Liver (tissue), 8 donors: ENCODE measurements at regions not wholly inside any gene's neighbourhood (a gene's known extent, or its start where the extent isn't known, plus 50 kb on each side); places are given as distances from the start of the nearest gene placed in this dataset.

ENCODE experiments used
- DNase-seq: peaks from one replicate; pipeline ENCODE4 v3.0.0-alpha.2; 2017; ENCODE audit warnings: low spot score
- H3K27ac ChIP-seq, 2 donors: one replicate each; pipeline ENCODE4 v1.7.0; 2013; ENCODE audit warnings: inconsistent platforms in 2 of 2, low read length in 2 of 2, control low read depth in 1 of 2, low read depth in 1 of 2, mild to moderate bottlenecking in 1 of 2
- H3K27me3 ChIP-seq, 4 donors: one replicate each; pipeline versions ENCODE4 v1.6.1 to v1.7.0; 2013; ENCODE audit warnings: low read length in 3 of 4, inconsistent platforms in 1 of 4, mild to moderate bottlenecking in 1 of 4, moderate library complexity in 1 of 4; ENCODE audit not compliant: control insufficient read depth in 4 of 4, insufficient read depth in 4 of 4
- H3K36me3 ChIP-seq, 4 donors: one replicate each; pipeline versions ENCODE4 v1.6.1 to v1.7.0; 2013; ENCODE audit warnings: low read length in 3 of 4, mild to moderate bottlenecking in 3 of 4, low read depth in 1 of 4, moderate library complexity in 1 of 4; ENCODE audit not compliant: control insufficient read depth in 4 of 4, insufficient read depth in 3 of 4
- H3K4me1 ChIP-seq, 4 donors: one replicate each; pipeline versions ENCODE4 v1.6.1 to v1.7.0; 2013; ENCODE audit warnings: low read length in 3 of 4, mild to moderate bottlenecking in 3 of 4, moderate library complexity in 1 of 4; ENCODE audit not compliant: control insufficient read depth in 4 of 4, insufficient read depth in 4 of 4
- H3K4me3 ChIP-seq, 3 donors: one replicate each; pipeline versions ENCODE4 v1.6.1 to v1.7.0; 2013; ENCODE audit warnings: low read length in 3 of 3, control low read depth in 1 of 3, low read depth in 1 of 3, mild to moderate bottlenecking in 1 of 3
- H3K9ac ChIP-seq, 2 donors: one replicate each; pipeline ENCODE4 v1.7.0; 2013; ENCODE audit warnings: low read length in 2 of 2, mild to moderate bottlenecking in 2 of 2, moderate library complexity in 2 of 2, control low read depth in 1 of 2, low read depth in 1 of 2
- H3K9me3 ChIP-seq, 4 donors: one replicate each; pipeline versions ENCODE4 v1.6.1 to v1.7.0; 2013; ENCODE audit warnings: low read length in 3 of 4; ENCODE audit not compliant: control insufficient read depth in 4 of 4
- CTCF ChIP-seq: fragments of 150-350 bp; IDR thresholded peaks from 2 replicates; pipeline ENCODE4 v1.5.1; 2017; ENCODE audit warnings: improper control_type of control experiment, low read depth, low read length; ENCODE audit not compliant: missing input control
- EGR1 ChIP-seq, 2 donors: IDR thresholded peaks; 2 replicates each; pipeline ENCODE4 v1.6.1; 2016 to 2018; ENCODE audit warnings: antibody characterized with exemption in 2 of 2, low read depth in 2 of 2
- FOXA1 ChIP-seq: IDR thresholded peaks from 2 replicates; pipeline ENCODE4 v1.6.1; 2016; ENCODE audit warnings: antibody characterized with exemption
- FOXA2 ChIP-seq: IDR thresholded peaks from 2 replicates; pipeline ENCODE4 v1.6.1; 2016; ENCODE audit warnings: antibody characterized with exemption
- GABPA ChIP-seq, 2 donors: IDR thresholded peaks in 1 of 2; conservative IDR thresholded peaks in 1 of 2; 2 replicates each; pipeline ENCODE4 v1.6.1; 2016; ENCODE audit warnings: antibody characterized with exemption in 2 of 2, mild to moderate bottlenecking in 1 of 2, moderate library complexity in 1 of 2
- HNF4A ChIP-seq, 2 donors: conservative IDR thresholded peaks; 2 replicates each; pipeline ENCODE4 v1.6.1; 2016; ENCODE audit warnings: antibody characterized with exemption in 2 of 2, mild to moderate bottlenecking in 2 of 2
- HNF4G ChIP-seq: IDR thresholded peaks from 2 replicates; pipeline ENCODE4 v1.6.1; 2016; ENCODE audit warnings: antibody characterized with exemption
- MAX ChIP-seq: IDR thresholded peaks from 2 replicates; pipeline ENCODE4 v1.6.1; 2016; ENCODE audit warnings: antibody characterized with exemption
- NR2F2 ChIP-seq: IDR thresholded peaks from 2 replicates; pipeline ENCODE4 v1.6.1; 2016; ENCODE audit warnings: antibody characterized with exemption
- RAD21 ChIP-seq, 2 donors: IDR thresholded peaks; 2 replicates each; pipeline ENCODE4 v1.6.1; 2016; ENCODE audit warnings: antibody characterized with exemption in 2 of 2, mild to moderate bottlenecking in 2 of 2
- REST ChIP-seq: IDR thresholded peaks from 2 replicates; pipeline ENCODE4 v1.6.1; 2016; ENCODE audit warnings: antibody characterized with exemption, mild to moderate bottlenecking
- RXRA ChIP-seq, 2 donors: IDR thresholded peaks; 2 replicates each; pipeline ENCODE4 v1.6.1; 2017 to 2018; ENCODE audit warnings: antibody characterized with exemption in 2 of 2, mild to moderate bottlenecking in 1 of 2
- SP1 ChIP-seq: IDR thresholded peaks from 2 replicates; pipeline ENCODE4 v1.6.1; 2018; ENCODE audit warnings: antibody characterized with exemption, mild to moderate bottlenecking
- TAF1 ChIP-seq: conservative IDR thresholded peaks from 2 replicates; pipeline ENCODE4 v1.6.1; 2016; ENCODE audit warnings: antibody characterized with exemption, mild to moderate bottlenecking
- YY1 ChIP-seq: IDR thresholded peaks from 2 replicates; pipeline ENCODE4 v1.6.1; 2016; ENCODE audit warnings: antibody characterized with exemption, mild to moderate bottlenecking
- ZBTB33 ChIP-seq: IDR thresholded peaks from 2 replicates; pipeline ENCODE4 v1.6.1; 2016; ENCODE audit warnings: antibody characterized with exemption
- WGBS: extraction: QIAGEN DNeasy Blood & Tissue Kit; methylation state at CpG from one replicate; pipeline ENCODE4 v1.1.7; 2013; 5-methylcytosine and 5-hydroxymethylcytosine counted together
- donor health status: healthy.
- donor health status: healthy.
- donor health status: healthy.
- donor health status: healthy.
- donor health status: healthy.

- no peaks in the 10 kb centered on the region for H3K9me3 ChIP-seq
- WGBS: 79% methylated on average over 4 of the region's 4 CpGs
- no peak overlapping the region for H3K27ac ChIP-seq
- TF ChIP-seq ZBTB33 (no peak), GABPA (IDR thresholded peaks at IDR 0.05 in 1 of 2, conservative IDR thresholded peaks at IDR 0.05 in 1 of 2) (no peak), REST (no peak), SP1 (no peak), NR2F2 (no peak), HNF4A (conservative IDR thresholded peaks at IDR 0.05) (no peak), RXRA (IDR thresholded peaks at IDR 0.05) (no peak)
- H3K27me3 ChIP-seq: no peaks in the 10 kb centered on the region
- no peak overlapping the region for H3K4me3 ChIP-seq
- no peaks in the 10 kb centered on the region for H3K36me3 ChIP-seq
- H3K4me1 ChIP-seq: no peaks in the 10 kb centered on the region
- no peak overlapping the region for H3K9ac ChIP-seq
- no peak for DNase-seq
Measured at GRCh38 chr12:45494279-45494678, 235.2 kb upstream of the ARID2 start.

- 95% methylated on average over 1 of the region's 1 CpG for WGBS
- H3K27ac ChIP-seq: no peak overlapping the region
- TF ChIP-seq GABPA (IDR thresholded peaks at IDR 0.05 in 1 of 2, conservative IDR thresholded peaks at IDR 0.05 in 1 of 2) (no peak), SP1 (no peak), FOXA1 (no peak), HNF4A (conservative IDR thresholded peaks at IDR 0.05) (no peak), FOXA2 (no peak), EGR1 (IDR thresholded peaks at IDR 0.05; ENCODE audit: low read depth in 2 of 2) (no peak), NR2F2 (no peak), TAF1 (no peak), REST (no peak), MAX (no peak), RAD21 (IDR thresholded peaks at IDR 0.05) (no peak), CTCF (no peak), YY1 (no peak), RXRA (IDR thresholded peaks at IDR 0.05) (no peak), HNF4G (no peak)
Measured at GRCh38 chr12:45498645-45499044, 230.9 kb upstream of the ARID2 start.

More at GRCh38 chr12:45498645-45499044, 230.9 kb upstream of the ARID2 start:
- no peaks in the 10 kb centered on the region for H3K27me3 ChIP-seq
- H3K9me3 ChIP-seq: no peaks in the 10 kb centered on the region
- no peak overlapping the region for H3K9ac ChIP-seq
- no peaks in the 10 kb centered on the region for H3K4me1 ChIP-seq
- H3K4me3 ChIP-seq: no peak overlapping the region
- H3K36me3 ChIP-seq: no peaks in the 10 kb centered on the region
- DNase-seq: no peak
